ENCODE measurements at regions not wholly inside any gene's neighbourhood (a gene's known extent, or its start where the extent isn't known, plus 50 kb on each side); places are given as distances from the start of the nearest gene placed in this dataset.

- no peaks in the 10 kb centered on the region for H3K9me3 ChIP-seq (ENCODE audit: control insufficient read depth, low read depth, low read length)
- H3K27ac ChIP-seq (ENCODE audit: low read length): no peak overlapping the region
- H3K4me3 ChIP-seq (ENCODE audit: low read length): no peak overlapping the region
- H3K36me3 ChIP-seq (ENCODE audit: control insufficient read depth, low read depth, low read length): no peaks in the 10 kb centered on the region
- H3K9ac ChIP-seq (ENCODE audit: low read length): no peak overlapping the region
- H3K4me1 ChIP-seq (ENCODE audit: control insufficient read depth, low read depth, low read length): no peaks in the 10 kb centered on the region
- no peaks in the 10 kb centered on the region for H3K27me3 ChIP-seq (ENCODE audit: control insufficient read depth, insufficient read depth, low read length)
Observed at GRCh38 chr2:192579965-192580700, 385.4 kb upstream of the TMEFF2 start.

GRCh38 chr2:192578780-192579179 is 384.0 kb upstream of the TMEFF2 start:
- Histone ChIP-seq H3K36me3 (ENCODE audit: control insufficient read depth, low read depth, low read length) (no peaks in the 10 kb centered on the region), H3K27me3 (ENCODE audit: control insufficient read depth, insufficient read depth, low read length) (no peaks in the 10 kb centered on the region), H3K27ac (ENCODE audit: low read length) (no peak overlapping the region), H3K4me3 (ENCODE audit: low read length) (no peak overlapping the region), H3K9me3 (ENCODE audit: control insufficient read depth, low read depth, low read length) (no peaks in the 10 kb centered on the region), H3K4me1 (ENCODE audit: control insufficient read depth, low read depth, low read length) (no peaks in the 10 kb centered on the region), H3K9ac (ENCODE audit: low read length) (no peak overlapping the region)

DNA sequence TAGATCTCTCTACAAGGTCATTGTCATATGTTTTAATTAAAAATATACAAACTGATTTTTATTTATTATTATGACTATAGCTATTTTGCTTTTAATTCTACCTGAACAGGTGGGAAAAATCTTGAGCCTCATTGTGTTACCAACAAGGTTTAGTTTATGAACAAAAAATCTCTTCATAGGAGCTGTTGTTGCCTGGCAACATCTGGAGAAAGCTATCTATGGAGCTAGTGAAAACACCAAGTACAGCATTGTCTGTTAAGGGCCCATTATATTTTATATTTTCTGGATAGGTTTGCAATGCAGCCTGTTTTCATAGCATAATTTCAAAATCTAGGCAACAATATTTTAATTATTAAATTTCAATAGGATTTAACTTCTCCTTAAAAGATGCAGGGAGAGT is 383.0 kb upstream of the TMEFF2 start:
- no peaks in the 10 kb centered on the region for H3K4me1 ChIP-seq (ENCODE audit: control insufficient read depth, low read depth, low read length)
- H3K4me3 ChIP-seq (ENCODE audit: low read length): no peak overlapping the region
- no peak overlapping the region for H3K9ac ChIP-seq (ENCODE audit: low read length)
- no peak overlapping the region for H3K27ac ChIP-seq (ENCODE audit: low read length)
- no peaks in the 10 kb centered on the region for H3K9me3 ChIP-seq (ENCODE audit: control insufficient read depth, low read depth, low read length)
- no peaks in the 10 kb centered on the region for H3K27me3 ChIP-seq (ENCODE audit: control insufficient read depth, insufficient read depth, low read length)
- H3K36me3 ChIP-seq (ENCODE audit: control insufficient read depth, low read depth, low read length): no peaks in the 10 kb centered on the region

- H3K27ac ChIP-seq (ENCODE audit: low read length): no peak overlapping the region
- no peaks in the 10 kb centered on the region for H3K4me1 ChIP-seq (ENCODE audit: control insufficient read depth, low read depth, low read length)
- H3K9ac ChIP-seq (ENCODE audit: low read length): no peak overlapping the region
- no peaks in the 10 kb centered on the region for H3K36me3 ChIP-seq (ENCODE audit: control insufficient read depth, low read depth, low read length)
- H3K4me3 ChIP-seq (ENCODE audit: low read length): no peak overlapping the region
- no peaks in the 10 kb centered on the region for H3K27me3 ChIP-seq (ENCODE audit: control insufficient read depth, insufficient read depth, low read length)
- no peaks in the 10 kb centered on the region for H3K9me3 ChIP-seq (ENCODE audit: control insufficient read depth, low read depth, low read length)
Observed at GRCh38 chr2:192574552-192574951, 379.8 kb upstream of the TMEFF2 start.

DNA sequence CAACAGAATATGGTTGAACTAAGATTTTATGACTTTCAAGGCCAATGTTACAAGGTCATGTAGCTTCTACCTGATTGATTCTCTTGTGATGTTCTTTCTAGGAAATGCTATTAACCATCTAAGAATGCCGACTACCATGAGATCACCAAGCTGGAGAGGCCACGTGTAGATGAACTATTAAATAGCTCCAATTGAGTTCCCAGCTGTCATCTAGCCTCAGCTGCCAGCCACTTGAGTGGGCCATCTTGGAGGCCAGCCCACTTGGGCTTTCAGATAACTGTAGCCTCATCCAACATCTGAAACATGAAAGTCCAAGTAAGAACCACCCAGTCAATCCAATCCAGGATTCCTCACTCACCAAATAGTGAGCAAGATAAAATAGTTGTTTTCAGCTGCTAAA is 376.9 kb upstream of the TMEFF2 start:
- Histone ChIP-seq H3K9me3 (ENCODE audit: control insufficient read depth, low read depth, low read length) (no peaks in the 10 kb centered on the region), H3K27me3 (ENCODE audit: control insufficient read depth, insufficient read depth, low read length) (no peaks in the 10 kb centered on the region)

GRCh38 chr2:192570788-192571187 is 376.1 kb upstream of the TMEFF2 start:
- Histone ChIP-seq H3K36me3 (ENCODE audit: control insufficient read depth, low read depth, low read length) (no peaks in the 10 kb centered on the region), H3K4me1 (ENCODE audit: control insufficient read depth, low read depth, low read length) (no peaks in the 10 kb centered on the region), H3K27ac (ENCODE audit: low read length) (no peak overlapping the region), H3K9me3 (ENCODE audit: control insufficient read depth, low read depth, low read length) (no peaks in the 10 kb centered on the region), H3K4me3 (ENCODE audit: low read length) (no peak overlapping the region), H3K27me3 (ENCODE audit: control insufficient read depth, insufficient read depth, low read length) (no peaks in the 10 kb centered on the region), H3K9ac (ENCODE audit: low read length) (no peak overlapping the region)

More for the DNA sequence above, 376.9 kb upstream of the TMEFF2 start:
- H3K4me1 ChIP-seq (ENCODE audit: control insufficient read depth, low read depth, low read length): no peaks in the 10 kb centered on the region
- H3K36me3 ChIP-seq (ENCODE audit: control insufficient read depth, low read depth, low read length): no peaks in the 10 kb centered on the region
- H3K4me3 ChIP-seq (ENCODE audit: low read length): no peak overlapping the region
- no peak overlapping the region for H3K9ac ChIP-seq (ENCODE audit: low read length)
- no peak overlapping the region for H3K27ac ChIP-seq (ENCODE audit: low read length)

DNA sequence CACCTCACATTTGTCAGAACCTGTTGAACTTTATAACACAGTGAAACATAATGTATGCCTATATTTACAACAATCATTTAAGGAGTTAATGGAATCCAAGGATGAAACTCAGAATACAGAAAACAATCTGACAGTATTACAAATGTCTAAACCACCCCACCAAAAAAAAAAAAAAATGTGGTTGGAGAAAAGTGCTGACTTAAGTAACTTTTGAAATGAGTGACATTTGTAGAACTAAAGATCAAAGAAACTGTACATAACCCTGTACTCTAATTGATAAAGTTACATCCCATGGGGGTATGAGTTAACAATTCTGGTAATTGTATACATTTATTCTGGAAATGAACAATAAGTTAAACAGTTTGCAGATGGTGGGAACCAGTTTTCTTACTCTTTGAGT is 372.1 kb upstream of the TMEFF2 start:
- H3K36me3 ChIP-seq (ENCODE audit: control insufficient read depth, low read depth, low read length): no peaks in the 10 kb centered on the region
- no peaks in the 10 kb centered on the region for H3K9me3 ChIP-seq (ENCODE audit: control insufficient read depth, low read depth, low read length)
- no peaks in the 10 kb centered on the region for H3K4me1 ChIP-seq (ENCODE audit: control insufficient read depth, low read depth, low read length)
- H3K4me3 ChIP-seq (ENCODE audit: low read length): no peak overlapping the region
- no peaks in the 10 kb centered on the region for H3K27me3 ChIP-seq (ENCODE audit: control insufficient read depth, insufficient read depth, low read length)
- no peak overlapping the region for H3K9ac ChIP-seq (ENCODE audit: low read length)
- no peak overlapping the region for H3K27ac ChIP-seq (ENCODE audit: low read length)

DNA sequence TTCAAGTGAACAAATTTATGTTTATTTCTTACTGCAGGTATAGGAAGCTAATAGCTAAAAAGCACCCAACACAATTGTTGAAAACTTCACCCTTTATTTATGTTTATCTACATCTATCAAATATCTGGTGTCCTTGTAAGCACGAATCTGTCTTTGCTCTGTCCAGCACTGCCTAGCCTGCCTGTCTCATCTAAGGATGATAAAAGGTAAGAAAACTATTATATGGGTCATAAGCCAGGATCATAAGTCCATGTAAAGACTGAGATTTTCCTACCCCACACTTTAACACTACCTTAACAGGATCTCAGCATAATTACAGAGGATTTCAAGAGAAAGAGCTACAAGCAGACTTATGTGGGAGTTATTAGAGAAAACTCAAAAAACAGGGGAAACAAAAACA is 365.6 kb upstream of the TMEFF2 start:
- Histone ChIP-seq H3K4me3 (ENCODE audit: low read length) (no peak overlapping the region), H3K9ac (ENCODE audit: low read length) (no peak overlapping the region), H3K27me3 (ENCODE audit: control insufficient read depth, insufficient read depth, low read length) (no peaks in the 10 kb centered on the region), H3K27ac (ENCODE audit: low read length) (no peak overlapping the region), H3K4me1 (ENCODE audit: control insufficient read depth, low read depth, low read length) (no peaks in the 10 kb centered on the region), H3K36me3 (ENCODE audit: control insufficient read depth, low read depth, low read length) (no peaks in the 10 kb centered on the region), H3K9me3 (ENCODE audit: control insufficient read depth, low read depth, low read length) (no peaks in the 10 kb centered on the region)

- H3K27ac ChIP-seq (ENCODE audit: low read length): no peak overlapping the region
- H3K36me3 ChIP-seq (ENCODE audit: control insufficient read depth, low read depth, low read length): no peaks in the 10 kb centered on the region
- H3K9ac ChIP-seq (ENCODE audit: low read length): no peak overlapping the region
- no peak overlapping the region for H3K4me3 ChIP-seq (ENCODE audit: low read length)
- no peaks in the 10 kb centered on the region for H3K27me3 ChIP-seq (ENCODE audit: control insufficient read depth, insufficient read depth, low read length)
- no peaks in the 10 kb centered on the region for H3K4me1 ChIP-seq (ENCODE audit: control insufficient read depth, low read depth, low read length)
- H3K9me3 ChIP-seq (ENCODE audit: control insufficient read depth, low read depth, low read length): no peaks in the 10 kb centered on the region
Observed at GRCh38 chr2:192559587-192559986, 364.9 kb upstream of the TMEFF2 start.

GRCh38 chr2:192558637-192559036 is 363.9 kb upstream of the TMEFF2 start:
- Histone ChIP-seq H3K4me3 (ENCODE audit: low read length) (no peak overlapping the region), H3K9me3 (ENCODE audit: control insufficient read depth, low read depth, low read length) (no peaks in the 10 kb centered on the region), H3K4me1 (ENCODE audit: control insufficient read depth, low read depth, low read length) (no peaks in the 10 kb centered on the region), H3K27ac (ENCODE audit: low read length) (no peak overlapping the region), H3K36me3 (ENCODE audit: control insufficient read depth, low read depth, low read length) (no peaks in the 10 kb centered on the region), H3K9ac (ENCODE audit: low read length) (no peak overlapping the region), H3K27me3 (ENCODE audit: control insufficient read depth, insufficient read depth, low read length) (no peaks in the 10 kb centered on the region)

DNA sequence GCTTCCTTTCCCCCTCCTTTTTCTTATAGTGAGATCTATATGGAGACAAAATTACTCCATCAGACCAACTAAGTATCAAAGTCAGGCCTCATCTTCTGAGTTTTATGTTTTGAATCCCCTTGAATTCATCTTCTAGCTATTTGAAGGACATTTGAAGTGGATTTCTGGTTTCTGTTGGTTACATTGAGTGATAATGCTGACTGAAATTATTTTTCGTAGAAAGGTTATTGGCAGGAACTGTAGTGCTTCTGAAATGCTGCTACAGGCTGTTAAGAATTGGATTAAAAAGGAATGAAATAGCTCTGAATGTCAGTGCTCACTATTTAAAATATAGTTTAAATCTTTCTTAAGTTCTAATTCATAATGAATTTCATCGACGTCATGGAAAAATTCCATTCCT is 361.0 kb upstream of the TMEFF2 start:
- Histone ChIP-seq H3K27ac (ENCODE audit: low read length) (no peak overlapping the region), H3K27me3 (ENCODE audit: control insufficient read depth, insufficient read depth, low read length) (no peaks in the 10 kb centered on the region), H3K9me3 (ENCODE audit: control insufficient read depth, low read depth, low read length) (no peaks in the 10 kb centered on the region), H3K4me1 (ENCODE audit: control insufficient read depth, low read depth, low read length) (no peaks in the 10 kb centered on the region), H3K36me3 (ENCODE audit: control insufficient read depth, low read depth, low read length) (no peaks in the 10 kb centered on the region), H3K4me3 (ENCODE audit: low read length) (no peak overlapping the region), H3K9ac (ENCODE audit: low read length) (no peak overlapping the region)

DNA sequence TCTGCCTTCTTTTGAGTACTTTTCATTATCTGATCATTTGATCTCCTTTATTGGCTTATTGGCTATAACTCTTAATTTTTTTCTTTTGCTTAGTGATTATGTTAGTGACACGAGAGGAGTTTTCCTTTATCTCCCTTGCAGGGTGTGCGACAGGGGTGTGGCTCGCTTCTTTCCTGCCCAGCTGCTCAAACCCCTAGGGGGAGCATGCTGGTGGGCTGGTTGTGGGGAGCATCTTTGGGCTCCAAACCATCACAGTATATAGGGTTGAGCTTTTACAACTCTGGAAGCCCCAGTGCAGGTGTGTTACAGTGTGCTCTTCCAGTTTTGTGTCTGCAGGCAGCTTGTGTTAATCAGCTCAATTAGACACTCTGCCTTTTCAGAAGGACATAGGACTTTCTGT is 357.0 kb upstream of the TMEFF2 start:
- Histone ChIP-seq H3K9ac (ENCODE audit: low read length) (no peak overlapping the region), H3K27ac (ENCODE audit: low read length) (no peak overlapping the region), H3K27me3 (ENCODE audit: control insufficient read depth, insufficient read depth, low read length) (no peaks in the 10 kb centered on the region), H3K36me3 (ENCODE audit: control insufficient read depth, low read depth, low read length) (no peaks in the 10 kb centered on the region), H3K4me3 (ENCODE audit: low read length) (no peak overlapping the region), H3K4me1 (ENCODE audit: control insufficient read depth, low read depth, low read length) (no peaks in the 10 kb centered on the region), H3K9me3 (ENCODE audit: control insufficient read depth, low read depth, low read length) (no peaks in the 10 kb centered on the region)
